ENCODE measurements at regions not wholly inside any gene's neighbourhood (a gene's known extent, or its start where the extent isn't known, plus 50 kb on each side); places are given as distances from the start of the nearest gene placed in this dataset.

GRCh38 chr12:127065595-127065994 is 1201.4 kb upstream of the TMEM132C start:
- TF ChIP-seq TAF1 (IDR thresholded peaks at IDR 0.05; ENCODE audit: low read depth) (no peak), EP300 (IDR thresholded peaks at IDR 0.05; ENCODE audit: borderline replicate concordance) (no peak), ZBTB7A (IDR thresholded peaks at IDR 0.05; ENCODE audit: low read depth) (no peak), CEBPB (IDR thresholded peaks at IDR 0.05) (no peak), REST (IDR thresholded peaks at IDR 0.05; ENCODE audit: low read depth) (no peak), USF1 (IDR thresholded peaks at IDR 0.05) (no peak), MAX (IDR thresholded peaks at IDR 0.05) (no peak), YY1 (IDR thresholded peaks at IDR 0.05; ENCODE audit: low read depth) (no peak), CREB1 (IDR thresholded peaks at IDR 0.05; ENCODE audit: low read depth) (no peak), NFIC (IDR thresholded peaks at IDR 0.05) (no peak), TCF12 (IDR thresholded peaks at IDR 0.05; ENCODE audit: low read depth) (no peak), EGR1 (IDR thresholded peaks at IDR 0.05) (no peak), FOXM1 (IDR thresholded peaks at IDR 0.05; ENCODE audit: borderline replicate concordance, low read depth) (no peak), TEAD4 (IDR thresholded peaks at IDR 0.05) (no peak), RAD21 (IDR thresholded peaks at IDR 0.05; ENCODE audit: low read depth) (no peak)

GRCh38 chr12:127070515-127071157 is 1196.3 kb upstream of the TMEM132C start:
- TF ChIP-seq USF1 (IDR thresholded peaks at IDR 0.05) (no peak), EP300 (IDR thresholded peaks at IDR 0.05; ENCODE audit: borderline replicate concordance) (no peak), EGR1 (IDR thresholded peaks at IDR 0.05) (no peak), YY1 (IDR thresholded peaks at IDR 0.05; ENCODE audit: low read depth) (no peak), CEBPB (IDR thresholded peaks at IDR 0.05) (no peak), ZBTB7A (IDR thresholded peaks at IDR 0.05; ENCODE audit: low read depth) (no peak), CREB1 (IDR thresholded peaks at IDR 0.05; ENCODE audit: low read depth) (no peak), RAD21 (IDR thresholded peaks at IDR 0.05; ENCODE audit: low read depth) (no peak), FOXM1 (IDR thresholded peaks at IDR 0.05; ENCODE audit: borderline replicate concordance, low read depth) (no peak), TEAD4 (IDR thresholded peaks at IDR 0.05) (no peak), TCF12 (IDR thresholded peaks at IDR 0.05; ENCODE audit: low read depth) (no peak)

GRCh38 chr12:127074161-127074560 is 1192.8 kb upstream of the TMEM132C start:
- TF ChIP-seq RAD21 (IDR thresholded peaks at IDR 0.05; ENCODE audit: low read depth) (no peak), USF1 (IDR thresholded peaks at IDR 0.05) (no peak), EGR1 (IDR thresholded peaks at IDR 0.05) (no peak), EP300 (IDR thresholded peaks at IDR 0.05; ENCODE audit: borderline replicate concordance) (no peak), YY1 (IDR thresholded peaks at IDR 0.05; ENCODE audit: low read depth) (no peak), ZBTB7A (IDR thresholded peaks at IDR 0.05; ENCODE audit: low read depth) (no peak), NFIC (IDR thresholded peaks at IDR 0.05) (no peak), MAX (IDR thresholded peaks at IDR 0.05) (no peak), TAF1 (IDR thresholded peaks at IDR 0.05; ENCODE audit: low read depth) (no peak), FOXM1 (IDR thresholded peaks at IDR 0.05; ENCODE audit: borderline replicate concordance, low read depth) (no peak), TEAD4 (IDR thresholded peaks at IDR 0.05) (no peak)

- no peak for TF ChIP-seq EGR1 (IDR thresholded peaks at IDR 0.05)
- TF ChIP-seq EP300 (IDR thresholded peaks at IDR 0.05; ENCODE audit: borderline replicate concordance), result no peak
- no peak for TF ChIP-seq RAD21 (IDR thresholded peaks at IDR 0.05; ENCODE audit: low read depth)
- no peak for TF ChIP-seq CREB1 (IDR thresholded peaks at IDR 0.05; ENCODE audit: low read depth)
- no peak for TF ChIP-seq FOXM1 (IDR thresholded peaks at IDR 0.05; ENCODE audit: borderline replicate concordance, low read depth)
- TF ChIP-seq TCF12 (IDR thresholded peaks at IDR 0.05; ENCODE audit: low read depth), result no peak
- TF ChIP-seq NFIC (IDR thresholded peaks at IDR 0.05), result no peak
- no peak for TF ChIP-seq REST (IDR thresholded peaks at IDR 0.05; ENCODE audit: low read depth)
- no peak for TF ChIP-seq YY1 (IDR thresholded peaks at IDR 0.05; ENCODE audit: low read depth)
- no peak for TF ChIP-seq USF1 (IDR thresholded peaks at IDR 0.05)
- no peak for TF ChIP-seq MAX (IDR thresholded peaks at IDR 0.05)
- TF ChIP-seq ZBTB7A (IDR thresholded peaks at IDR 0.05; ENCODE audit: low read depth), result no peak
- TF ChIP-seq CEBPB (IDR thresholded peaks at IDR 0.05), result no peak
- TF ChIP-seq TEAD4 (IDR thresholded peaks at IDR 0.05), result no peak
- no peak for TF ChIP-seq TAF1 (IDR thresholded peaks at IDR 0.05; ENCODE audit: low read depth)
Observed at GRCh38 chr12:127075981-127076380, 1191.0 kb upstream of the TMEM132C start.
